SK-N-SH treated with all-trans-retinoic acid at 6 μM for 48 hours (cell line): ENCODE measurements at regions not wholly inside any gene's neighbourhood (a gene's known extent, or its start where the extent isn't known, plus 50 kb on each side); places are given as distances from the start of the nearest gene placed in this dataset.

Source experiments
- ARNTL ChIP-seq: fragments of 450-650 bp; formaldehyde crosslinking; IDR thresholded peaks from 2 replicates; pipeline ENCODE4 v1.5.0; 2020; ENCODE audit warnings: low read depth, mild to moderate bottlenecking, moderate library complexity, borderline replicate concordance
- CREB5 ChIP-seq: fragments of 250-450 bp; sonication (Bioruptor Pico); IDR thresholded peaks from 2 replicates; pipeline ENCODE4 v1.5.1; 2020; ENCODE audit warnings: low read depth, mild to moderate bottlenecking, moderate library complexity
- ISL1 ChIP-seq: fragments of 250-450 bp; sonication (Bioruptor Pico); IDR thresholded peaks from 2 replicates; pipeline ENCODE4 v2.1.2; 2022; ENCODE audit warnings: mild to moderate bottlenecking, moderate library complexity
- OSR1 ChIP-seq: fragments of 250-450 bp; sonication (Bioruptor Pico); IDR thresholded peaks from 2 replicates; pipeline ENCODE4 v1.8.0; 2022; ENCODE audit warnings: moderate library complexity, mild to moderate bottlenecking, inconsistent platforms
- PATZ1 ChIP-seq: fragments of 250-450 bp; sonication (Bioruptor Pico); IDR thresholded peaks from 2 replicates; pipeline ENCODE4 v1.8.0; 2020; ENCODE audit warnings: mild to moderate bottlenecking, moderate library complexity, borderline replicate concordance
- RARB ChIP-seq: fragments of 250-450 bp; sonication (Bioruptor Pico); IDR thresholded peaks from 2 replicates; pipeline ENCODE4 v1.8.0; 2021; ENCODE audit warnings: mild to moderate bottlenecking, moderate library complexity
- ZC3H10 ChIP-seq: fragments of 250-450 bp; sonication (Bioruptor Pico); IDR thresholded peaks from 2 replicates; pipeline ENCODE4 v1.5.1; 2021; ENCODE audit warnings: mild to moderate bottlenecking, moderate library complexity

- TF ChIP-seq RARB (CRISPR knock-in tag) (no peak), OSR1 (CRISPR knock-in tag) (no peak), ISL1 (CRISPR knock-in tag) (no peak), PATZ1 (CRISPR knock-in tag) (no peak), CREB5 (CRISPR knock-in tag) (no peak), ARNTL (no peak), ZC3H10 (CRISPR knock-in tag) (no peak)
Measured at GRCh38 chr2:12343141-12343540, 373.6 kb upstream of the TRIB2 start.
